ENCODE measurements at regions not wholly inside any gene's neighbourhood (a gene's known extent, or its start where the extent isn't known, plus 50 kb on each side); places are given as distances from the start of the nearest gene placed in this dataset.

DNA sequence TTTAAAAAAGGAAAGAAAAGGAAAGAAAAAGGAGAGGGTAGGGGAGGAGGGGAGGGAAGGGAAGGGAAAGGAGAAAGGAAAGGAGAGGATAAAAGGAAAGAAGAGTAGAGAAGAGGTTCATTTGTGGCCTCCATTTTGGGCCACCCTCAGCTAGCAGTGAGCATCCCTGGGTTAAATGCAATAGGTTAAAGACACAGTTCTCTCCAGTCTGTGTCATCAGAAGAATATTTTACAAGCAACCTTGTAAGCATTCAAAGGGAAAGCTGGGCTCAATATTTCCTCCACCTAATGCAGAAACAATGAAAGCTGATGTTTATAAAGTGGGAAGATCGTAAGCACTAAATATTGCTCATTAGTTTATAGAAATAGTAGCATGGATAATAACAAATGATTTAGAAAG, 219.1 kb upstream of the PITRM1 start:
- TF ChIP-seq, protein P1, sequence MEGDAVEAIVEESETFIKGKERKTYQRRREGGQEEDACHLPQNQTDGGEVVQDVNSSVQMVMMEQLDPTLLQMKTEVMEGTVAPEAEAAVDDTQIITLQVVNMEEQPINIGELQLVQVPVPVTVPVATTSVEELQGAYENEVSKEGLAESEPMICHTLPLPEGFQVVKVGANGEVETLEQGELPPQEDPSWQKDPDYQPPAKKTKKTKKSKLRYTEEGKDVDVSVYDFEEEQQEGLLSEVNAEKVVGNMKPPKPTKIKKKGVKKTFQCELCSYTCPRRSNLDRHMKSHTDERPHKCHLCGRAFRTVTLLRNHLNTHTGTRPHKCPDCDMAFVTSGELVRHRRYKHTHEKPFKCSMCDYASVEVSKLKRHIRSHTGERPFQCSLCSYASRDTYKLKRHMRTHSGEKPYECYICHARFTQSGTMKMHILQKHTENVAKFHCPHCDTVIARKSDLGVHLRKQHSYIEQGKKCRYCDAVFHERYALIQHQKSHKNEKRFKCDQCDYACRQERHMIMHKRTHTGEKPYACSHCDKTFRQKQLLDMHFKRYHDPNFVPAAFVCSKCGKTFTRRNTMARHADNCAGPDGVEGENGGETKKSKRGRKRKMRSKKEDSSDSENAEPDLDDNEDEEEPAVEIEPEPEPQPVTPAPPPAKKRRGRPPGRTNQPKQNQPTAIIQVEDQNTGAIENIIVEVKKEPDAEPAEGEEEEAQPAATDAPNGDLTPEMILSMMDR (IDR thresholded peaks at IDR 0.05): no peak
- TF ChIP-seq POLR2AphosphoS5 (IDR thresholded peaks at IDR 0.05): no peak
- no peak for TF ChIP-seq EP300 (IDR thresholded peaks at IDR 0.05; ENCODE audit: low read depth)
- no peak for TF ChIP-seq POLR2A (IDR thresholded peaks at IDR 0.05)

All from transverse colon (tissue), 4 donors.